NCI-H1048 (cell line): ENCODE measurements at regions not wholly inside any gene's neighbourhood (a gene's known extent, or its start where the extent isn't known, plus 50 kb on each side); places are given as distances from the start of the nearest gene placed in this dataset.
"Not testable (repeated sequence)": the region's sequence is repeated elsewhere in the genome, so short reads cannot be mapped to it uniquely, and the experiment has no call there.

Source experiments
- DNase-seq: peaks from one replicate; lab custom pipeline; 2025; lab: John Stamatoyannopoulos, UW

DNA sequence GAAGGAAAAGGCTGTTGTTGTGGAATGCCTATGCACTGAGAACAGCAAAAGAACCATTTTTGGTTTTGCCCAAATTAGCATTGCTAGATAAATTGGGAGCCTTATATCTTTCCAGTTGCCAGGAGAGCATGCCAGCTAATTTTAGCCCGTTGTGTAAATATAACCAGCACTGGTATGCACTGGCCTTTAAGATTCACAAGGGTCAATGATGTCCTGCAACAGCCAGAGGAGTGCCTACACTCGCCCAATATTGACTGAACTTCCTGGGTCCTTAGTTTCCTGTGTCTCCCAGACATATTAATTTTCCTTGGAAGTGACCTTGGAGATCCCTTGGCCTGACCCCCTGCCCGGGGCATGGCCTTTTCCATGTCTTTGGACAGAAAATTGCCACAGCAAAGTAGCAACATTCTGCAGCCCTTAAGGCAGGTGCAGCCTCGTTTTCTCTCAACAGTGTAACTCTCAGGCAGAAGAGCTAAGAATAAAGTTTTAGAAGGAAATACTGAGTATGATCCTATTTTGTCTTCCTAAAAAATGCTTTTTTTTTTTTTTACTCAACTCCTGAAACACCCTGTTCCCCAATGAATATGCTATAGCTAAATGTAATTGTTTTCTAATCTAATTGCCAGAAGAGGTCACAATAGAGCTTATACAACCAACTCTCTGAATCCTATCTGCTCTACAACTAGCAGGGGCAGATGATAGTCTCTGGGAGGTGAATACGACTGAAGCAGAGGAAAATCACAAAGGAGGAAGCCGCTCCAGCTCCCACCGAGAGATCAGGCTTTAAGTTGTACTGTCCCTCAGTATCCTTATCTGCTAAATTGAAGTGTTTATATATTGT, 131.9 kb upstream of the PCGF5 start:
- no peak for DNase-seq

DNA sequence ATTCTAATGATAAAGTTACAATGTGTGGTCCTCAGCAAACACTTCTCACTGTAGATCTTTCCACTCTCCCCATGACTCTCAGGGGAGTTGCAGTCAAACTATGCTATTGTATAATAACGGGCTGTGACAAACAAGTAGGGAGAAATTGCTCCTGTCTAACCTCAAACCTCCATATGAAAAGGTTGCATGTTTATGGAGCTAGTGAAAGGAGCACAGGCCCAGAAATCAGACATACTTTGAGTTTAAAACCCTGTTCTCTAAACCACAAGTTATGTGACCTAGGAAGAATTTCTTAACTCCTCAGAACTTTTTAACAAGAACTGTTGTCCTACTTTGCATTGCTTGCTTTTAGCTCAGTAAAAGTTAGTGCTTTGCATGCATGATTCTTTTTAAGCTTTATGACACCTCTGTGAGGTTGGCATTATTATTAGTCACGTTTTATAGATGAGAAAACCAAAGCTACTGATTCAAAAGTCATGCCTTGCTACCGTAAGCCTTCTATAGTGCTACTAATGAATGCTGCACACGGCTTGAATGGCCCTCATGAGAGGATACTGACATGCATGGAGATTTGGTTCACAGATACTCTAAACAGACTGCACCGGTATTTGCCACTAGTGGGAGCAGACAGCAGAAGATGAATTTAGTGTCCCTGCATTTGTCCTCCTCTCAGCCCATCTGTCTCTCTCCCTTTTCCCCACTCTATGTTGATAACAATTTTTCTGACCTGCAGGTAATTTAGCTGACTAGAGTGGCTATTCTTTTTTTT, 129.5 kb upstream of the PCGF5 start:
- no peak for DNase-seq

DNA sequence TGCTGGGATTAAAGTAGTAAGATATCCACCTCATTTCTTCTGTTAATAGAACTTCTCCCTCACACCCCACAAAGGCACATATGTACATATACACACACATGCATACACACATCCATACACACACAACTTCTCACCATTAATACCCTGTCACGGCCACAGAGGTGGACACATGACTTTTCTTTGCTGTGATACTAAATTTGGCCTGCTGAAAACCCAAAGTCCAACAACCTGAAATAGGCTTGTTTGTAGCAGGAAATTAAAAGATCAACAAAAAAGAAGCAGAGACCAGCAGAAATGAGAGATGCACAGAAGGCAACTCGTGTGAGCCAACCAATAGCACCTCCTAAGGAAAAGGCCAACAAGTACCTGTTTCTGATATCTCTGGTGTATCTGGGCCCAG, 128.7 kb upstream of the PCGF5 start:
- DNase-seq = no peak

DNA sequence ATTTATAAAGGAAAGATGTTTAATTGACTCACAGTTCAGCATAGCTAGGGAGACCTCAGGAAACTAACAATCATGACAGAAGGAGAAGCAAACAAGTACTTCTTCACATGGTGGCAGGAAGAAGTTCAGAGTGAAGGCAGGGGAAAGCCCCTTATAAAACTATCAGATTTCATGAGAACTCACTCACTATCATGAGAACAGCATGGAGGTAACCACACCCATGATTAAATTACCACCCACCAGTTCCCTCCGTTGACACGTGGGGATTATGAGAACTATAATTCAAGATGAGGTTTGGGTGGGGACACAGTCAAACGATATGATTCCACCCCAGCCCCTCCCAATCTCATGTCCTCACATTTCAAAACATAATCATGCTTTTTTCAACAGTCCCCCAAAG, 124.2 kb upstream of the PCGF5 start:
- DNase-seq = no peak

DNA sequence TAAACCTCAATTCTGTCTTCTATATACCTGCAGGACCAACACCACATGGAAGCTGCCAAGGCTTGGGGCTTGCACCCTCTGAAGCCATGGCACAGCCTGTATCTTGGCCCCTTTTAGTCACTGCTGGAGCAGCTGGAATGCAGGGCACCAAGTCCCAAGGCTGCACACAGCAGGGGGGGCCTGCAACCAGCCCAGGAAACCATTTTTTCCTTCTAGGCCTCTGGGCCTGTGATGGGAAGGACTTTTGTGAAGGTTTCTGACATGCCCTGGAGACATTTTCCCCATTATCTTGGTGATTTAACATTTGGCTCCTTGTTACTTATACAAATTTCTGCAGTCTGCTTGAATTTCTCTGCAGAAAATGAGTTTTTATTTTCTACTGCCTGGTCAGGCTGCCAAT, 123.2 kb upstream of the PCGF5 start:
- no peak for DNase-seq

DNA sequence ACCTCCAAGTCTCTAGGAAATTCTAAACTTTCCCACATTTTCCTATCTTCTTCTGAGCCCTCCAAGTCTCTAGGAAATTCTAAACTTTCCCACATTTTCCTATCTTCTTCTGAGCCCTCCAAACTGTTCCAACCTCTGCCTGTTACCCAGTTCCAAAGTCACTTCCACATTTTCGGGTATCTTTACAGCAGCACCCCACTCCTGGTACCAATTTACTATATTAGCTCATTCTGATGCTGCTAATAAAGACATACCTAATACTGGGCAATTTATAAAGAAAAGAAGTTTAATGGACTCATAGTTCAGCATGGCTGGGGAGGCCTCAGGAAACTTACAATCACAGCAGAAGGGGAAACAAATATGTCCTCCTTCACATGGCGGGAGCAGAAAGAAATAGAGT, 122.4 kb upstream of the PCGF5 start:
- not testable (repeated sequence) for DNase-seq

DNA sequence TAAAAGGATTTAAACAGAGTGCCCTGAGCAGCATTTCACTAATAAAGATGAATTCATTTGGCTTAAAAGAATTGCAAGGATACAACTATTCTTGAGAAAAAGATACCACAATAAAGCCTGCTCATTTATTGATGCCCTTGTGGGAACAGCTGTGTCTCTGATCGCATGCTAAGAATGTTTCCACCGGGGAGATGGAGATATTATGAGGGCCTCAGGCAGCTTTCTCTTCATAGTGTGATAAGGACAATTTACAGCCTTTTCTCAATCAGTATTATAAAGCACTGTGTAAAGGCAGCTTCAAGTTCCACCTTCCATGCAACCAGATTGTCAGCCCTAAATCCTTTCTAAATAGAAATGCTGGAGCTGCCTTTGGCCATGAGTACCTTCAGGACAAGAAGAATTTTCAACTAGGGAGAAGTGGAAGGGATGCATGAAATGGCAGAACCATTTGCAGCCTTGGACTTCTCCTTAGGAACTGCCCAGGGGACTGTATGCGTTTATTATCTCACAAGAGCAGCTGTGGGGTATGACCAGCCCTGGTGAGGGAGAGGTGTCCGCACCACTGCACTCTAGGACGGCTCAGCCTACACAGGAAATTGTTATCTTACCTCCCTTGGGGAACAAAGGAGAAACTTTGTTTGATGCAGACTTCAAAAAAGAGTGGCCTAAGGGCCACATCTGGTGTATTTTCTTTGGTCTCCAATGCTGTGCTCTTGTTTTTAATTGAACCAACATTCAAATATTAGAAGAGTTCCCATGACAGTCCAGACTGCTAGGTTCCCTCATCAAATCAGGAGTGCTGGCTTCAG, 116.9 kb upstream of the PCGF5 start:
- no peak for DNase-seq

DNA sequence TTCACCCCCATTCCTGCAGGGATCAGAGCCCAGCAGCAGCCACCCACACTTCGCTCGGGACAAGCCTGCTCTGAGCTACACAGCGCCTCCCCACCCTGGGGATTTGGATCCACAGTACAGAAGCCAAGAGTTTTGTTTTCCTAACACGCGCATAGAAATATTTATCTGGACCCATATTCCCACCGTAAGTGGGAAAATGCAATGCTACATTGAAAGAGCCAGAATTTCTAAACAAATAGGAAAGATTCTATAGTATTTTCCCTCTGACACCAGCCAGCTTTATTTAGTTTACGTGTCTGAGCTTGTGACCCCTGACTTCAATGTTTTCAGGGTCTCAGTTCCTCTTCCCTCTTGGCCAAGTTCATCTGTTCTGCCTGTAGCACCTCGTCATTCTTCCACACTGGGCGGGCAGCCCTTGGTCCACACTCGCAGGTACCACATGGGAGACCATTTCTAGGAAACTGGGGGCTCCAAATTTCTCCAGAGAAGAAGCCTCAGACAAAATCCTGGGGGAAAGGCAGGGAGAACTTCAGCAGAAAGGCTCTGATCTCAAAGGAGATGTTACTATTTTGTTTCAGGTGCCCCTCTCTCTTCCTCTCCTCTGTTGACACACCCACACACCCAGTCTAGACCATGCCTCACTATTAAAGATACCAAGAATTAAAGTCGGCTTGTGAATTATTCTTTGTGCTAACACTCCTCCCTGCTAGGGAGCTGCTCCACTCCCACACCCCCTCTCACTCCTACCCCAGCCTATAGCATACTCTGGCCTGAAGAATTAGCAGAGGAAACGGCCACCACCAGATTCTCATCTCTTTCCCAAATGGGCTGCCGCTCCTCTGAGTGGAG, 116.0 kb upstream of the PCGF5 start:
- no peak for DNase-seq

DNA sequence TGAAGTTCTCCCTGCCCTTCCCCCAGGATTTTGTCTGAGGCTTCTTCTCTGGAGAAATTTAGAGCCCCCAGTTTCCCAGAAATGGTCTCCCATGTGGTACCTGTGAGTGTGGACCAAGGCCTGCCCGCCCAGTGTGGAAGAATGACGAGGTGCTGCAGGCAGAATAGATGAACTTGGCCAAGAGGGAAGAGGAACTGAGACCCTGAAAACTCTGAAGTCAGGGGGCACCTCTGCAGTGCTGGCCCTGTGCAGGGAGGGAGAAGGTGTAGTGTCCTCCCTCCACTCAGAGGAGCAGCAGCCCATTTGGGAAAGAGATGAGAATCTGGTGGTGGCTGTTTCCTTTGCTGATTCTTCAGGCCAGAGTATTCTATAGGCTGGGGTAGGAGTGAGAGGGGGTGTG, 115.2 kb upstream of the PCGF5 start:
- no peak for DNase-seq

DNA sequence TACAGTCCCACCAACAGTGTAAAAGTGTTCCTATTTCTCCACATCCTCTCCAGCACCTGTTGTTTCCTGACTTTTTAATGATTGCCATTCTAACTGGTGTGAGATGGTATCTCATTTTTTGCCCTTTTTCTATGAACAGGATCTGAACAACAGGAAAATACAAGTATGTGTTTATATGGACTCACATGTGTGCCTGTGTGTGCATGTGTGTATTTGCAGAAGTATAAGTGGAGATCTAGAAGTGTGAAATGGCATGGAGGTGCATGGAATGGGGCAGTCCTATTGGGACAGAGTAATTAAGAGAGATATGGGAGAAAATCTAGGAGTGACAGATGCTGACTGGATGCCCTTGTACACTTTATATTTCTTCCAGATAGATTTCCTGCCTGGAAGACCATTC, 111.6 kb upstream of the PCGF5 start:
- no peak for DNase-seq

DNA sequence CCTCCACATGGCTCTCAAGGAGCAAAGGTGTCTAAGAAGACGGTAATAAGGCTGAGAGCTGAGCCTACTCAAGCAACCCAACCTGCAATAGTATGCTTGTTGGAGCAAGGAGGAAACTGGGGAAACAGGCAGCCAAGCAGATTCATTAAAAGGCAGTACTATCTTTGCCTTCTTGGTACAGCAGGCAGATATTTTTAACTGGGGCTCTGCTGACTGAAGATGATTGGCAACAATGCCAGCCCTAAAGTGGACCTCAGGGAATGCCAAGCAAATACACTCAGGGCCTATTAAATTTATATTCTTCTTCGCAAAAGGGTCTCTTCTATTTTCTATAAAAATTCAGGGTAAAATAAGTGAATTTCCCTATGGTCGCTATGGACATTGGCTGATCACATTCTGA, 109.4 kb upstream of the PCGF5 start:
- DNase-seq = no peak

DNA sequence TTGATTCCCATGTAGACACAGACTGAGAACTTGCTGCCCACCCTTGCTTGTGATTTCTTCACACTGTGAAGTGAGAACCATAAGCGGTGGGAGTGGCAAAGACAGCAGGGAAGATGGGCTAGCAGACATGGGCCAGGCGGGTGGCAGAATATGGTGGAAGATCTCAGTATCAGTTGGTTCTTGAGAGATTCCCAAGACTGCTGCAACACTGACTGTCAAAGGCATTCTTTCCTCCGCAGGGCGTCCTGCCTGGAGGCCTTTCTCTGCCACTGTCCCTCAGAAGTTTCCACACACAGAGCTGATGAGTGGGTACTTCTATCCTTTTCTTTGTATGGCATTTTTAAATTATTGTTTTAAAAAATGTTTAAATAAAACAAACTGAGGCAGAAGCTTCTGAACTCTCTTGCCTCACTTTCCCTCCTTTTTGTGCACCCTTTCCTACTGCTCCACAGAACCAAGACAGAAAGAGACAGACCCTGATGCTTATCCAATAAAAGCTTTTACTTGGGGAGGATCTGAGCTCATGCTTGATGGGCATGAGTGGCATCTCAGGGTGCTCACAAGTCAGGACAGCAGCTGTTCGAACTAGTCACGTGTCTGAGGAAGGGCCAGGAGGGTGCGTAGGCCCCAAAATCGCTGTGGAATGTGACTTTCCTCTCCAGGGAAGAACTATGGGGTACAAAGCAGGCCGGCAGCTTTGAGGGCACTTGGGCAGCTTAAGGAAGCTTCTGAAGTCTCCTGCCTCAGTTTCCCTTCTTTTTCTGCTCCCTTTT, 104.7 kb upstream of the PCGF5 start:
- no peak for DNase-seq

DNA sequence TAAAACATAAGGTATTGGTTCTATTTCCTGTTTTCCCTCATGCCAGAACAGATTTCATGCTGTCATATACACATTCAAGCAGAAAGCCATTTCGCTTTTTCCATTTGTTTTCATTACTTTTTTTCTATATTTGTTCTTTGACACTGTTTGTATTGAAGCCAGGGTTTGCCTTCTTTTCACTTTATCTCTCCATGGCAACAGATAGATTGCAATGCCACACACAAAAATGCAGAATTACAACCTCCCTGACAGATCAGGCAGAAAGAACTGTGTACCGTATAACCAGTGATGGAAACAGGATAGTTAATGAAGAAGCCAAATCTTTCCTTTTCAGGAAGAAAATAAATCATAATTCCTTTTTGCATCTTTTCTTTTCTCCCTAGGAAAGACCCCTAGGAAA, 103.0 kb upstream of the PCGF5 start:
- no peak for DNase-seq

DNA sequence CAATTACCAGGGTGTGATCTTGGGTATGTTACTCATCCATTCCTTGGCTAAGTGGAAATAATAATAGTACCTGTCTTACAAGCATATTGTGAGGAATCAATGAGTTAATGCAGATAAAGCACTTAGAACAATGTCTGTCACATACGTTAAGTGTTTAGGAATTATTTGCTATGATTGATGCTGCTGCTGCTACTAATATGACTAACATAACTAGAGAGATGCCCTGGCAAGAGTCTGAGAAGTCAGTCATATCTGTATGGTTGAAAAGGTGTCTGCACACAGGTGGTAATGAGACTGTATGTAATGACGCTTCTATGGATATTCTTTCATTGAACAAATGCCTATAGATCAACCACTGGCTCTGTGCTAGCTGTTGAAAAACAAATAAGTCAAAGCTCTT, 100.1 kb upstream of the PCGF5 start:
- DNase-seq = no peak

DNA sequence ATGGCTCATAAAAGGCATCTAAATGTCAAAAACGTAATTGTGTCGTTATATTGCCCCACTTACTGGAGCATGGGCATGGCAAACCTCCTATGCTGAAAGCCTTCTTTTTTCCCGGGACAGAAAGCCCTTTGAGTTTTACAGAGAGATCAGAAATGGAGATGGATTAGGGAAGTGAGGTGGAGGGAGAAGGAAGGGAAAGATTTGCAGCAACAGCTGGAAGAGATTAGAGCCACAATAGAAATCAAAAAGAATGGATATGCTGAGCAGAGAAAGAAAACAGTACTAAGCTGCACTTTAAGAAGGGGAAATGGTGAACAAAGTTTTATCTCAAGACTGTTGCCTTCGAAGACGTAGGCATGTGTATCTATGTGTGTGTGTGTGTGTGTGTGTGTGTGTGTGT, 97.2 kb upstream of the PCGF5 start:
- DNase-seq = no peak

DNA sequence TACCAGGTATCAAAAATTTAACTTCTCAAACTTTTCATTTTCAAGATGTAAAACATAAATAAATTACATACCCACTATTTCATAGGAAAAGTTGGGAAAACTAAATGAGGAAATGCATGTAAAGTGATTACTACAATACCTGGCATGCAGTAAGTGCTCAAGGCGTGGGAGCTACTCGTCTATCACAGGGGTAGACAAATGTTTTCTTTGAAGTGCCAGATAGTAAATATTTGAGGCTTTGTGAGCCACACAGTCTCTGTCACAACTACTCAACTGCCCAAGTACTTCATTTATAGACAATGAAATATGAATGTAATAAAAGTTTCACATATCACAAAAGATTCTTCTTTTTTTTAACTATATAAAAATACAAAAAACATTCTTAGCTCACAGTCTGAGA, 96.4 kb upstream of the PCGF5 start:
- DNase-seq = no peak

DNA sequence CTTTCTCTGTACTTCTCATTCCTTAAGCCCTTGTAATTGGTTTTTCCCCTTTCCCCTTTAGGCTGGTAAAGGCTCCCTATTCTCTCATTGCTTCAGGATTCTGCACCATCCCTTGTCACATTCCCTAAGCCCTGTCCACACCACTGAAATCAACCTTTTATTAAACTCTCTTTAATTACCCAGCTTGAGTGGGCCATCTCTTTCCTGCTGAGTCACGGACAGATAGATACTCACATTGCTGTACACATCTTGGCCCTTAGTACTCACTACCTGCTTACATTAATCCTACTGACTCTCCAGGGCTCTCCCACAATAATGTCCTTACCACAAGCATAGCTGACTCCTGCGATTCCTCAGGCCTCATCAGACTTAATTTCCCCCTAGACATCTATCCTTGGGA, 94.0 kb upstream of the PCGF5 start:
- DNase-seq = no peak

DNA sequence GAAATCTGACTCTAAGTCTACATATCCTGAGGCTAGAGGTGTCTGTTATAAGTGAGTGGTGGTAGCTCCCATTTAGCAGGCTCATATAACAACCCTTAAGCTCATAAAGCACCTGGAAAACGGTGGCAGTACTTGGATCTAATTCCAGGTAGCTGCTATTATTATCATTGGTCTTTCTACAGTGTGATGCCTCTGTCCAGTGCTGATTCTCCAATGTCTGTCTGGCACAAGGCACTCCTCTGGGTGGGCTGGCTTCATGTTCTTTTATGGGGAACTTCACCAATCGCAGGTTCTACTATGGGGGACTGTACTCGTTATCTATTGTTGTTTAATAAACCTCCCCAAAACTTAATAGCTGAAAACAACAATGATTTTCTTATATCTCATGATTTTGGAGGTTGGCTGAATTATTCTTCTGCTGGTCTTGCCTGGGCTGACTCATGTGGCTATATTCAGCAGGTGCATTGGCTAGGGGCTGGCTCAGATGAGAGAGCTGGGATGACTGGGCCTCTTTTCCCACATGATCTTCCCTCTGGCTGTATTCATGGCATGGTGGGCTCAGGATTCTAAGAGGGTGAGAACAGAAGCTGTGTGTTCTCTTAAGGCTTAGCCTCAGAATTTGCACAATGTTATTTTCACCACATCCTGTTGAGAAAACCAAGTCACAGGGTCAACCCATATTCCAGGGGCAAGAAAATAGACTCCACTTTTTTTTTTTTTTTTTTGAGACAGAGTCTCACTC, 93.0 kb upstream of the PCGF5 start:
- no peak for DNase-seq

DNA sequence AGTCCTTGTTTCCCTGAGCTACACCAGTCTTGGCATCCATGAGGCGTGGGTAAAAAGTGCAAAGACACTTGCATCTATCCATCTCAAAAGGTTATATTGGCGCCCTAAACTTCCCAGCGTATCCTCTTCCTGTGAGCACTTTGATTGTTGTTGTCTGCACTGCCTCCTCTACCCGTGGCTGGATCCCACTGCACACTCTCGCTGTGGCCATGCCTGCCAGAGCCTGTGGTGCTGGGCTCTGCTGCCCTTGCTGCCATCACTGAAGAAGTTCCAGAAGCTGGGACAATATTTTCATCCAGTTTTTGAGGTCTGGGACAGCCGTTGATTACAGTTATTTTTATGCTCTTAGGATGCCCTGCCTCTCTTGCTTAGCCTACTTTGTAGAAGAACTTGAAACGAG, 85.3 kb upstream of the PCGF5 start:
- no peak for DNase-seq

DNA sequence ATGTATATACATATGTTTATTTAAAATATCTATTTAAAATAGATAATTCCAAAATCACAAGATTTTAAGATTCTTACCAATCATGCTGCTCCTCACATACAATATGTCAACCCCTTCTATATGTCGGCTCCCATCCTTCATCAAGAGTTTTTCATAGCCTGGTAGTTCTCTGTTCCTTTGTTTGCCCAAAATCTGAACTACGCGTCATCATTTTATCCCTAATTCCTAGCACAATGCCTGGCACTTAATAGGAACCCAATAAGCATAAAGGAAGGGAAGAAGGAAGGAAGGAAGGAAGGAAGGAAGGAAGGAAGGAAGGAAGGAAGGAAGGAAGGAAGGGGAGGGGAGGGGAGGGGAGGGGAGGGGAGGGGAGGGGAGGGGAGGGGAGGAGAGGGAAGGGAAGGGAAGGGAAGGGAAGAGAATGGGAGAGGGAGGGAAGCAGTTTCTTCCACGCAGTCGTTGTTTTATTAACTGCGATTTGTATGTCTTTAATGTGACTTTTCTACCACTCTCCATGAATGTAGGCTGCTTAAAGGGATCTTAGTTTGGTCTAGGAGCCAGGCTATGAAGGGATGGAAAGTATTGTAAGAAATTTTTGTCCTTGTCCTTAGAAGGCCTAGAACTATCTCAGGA, 83.3 kb upstream of the PCGF5 start:
- no peak for DNase-seq
